ENCODE measurements at regions not wholly inside any gene's neighbourhood (a gene's known extent, or its start where the extent isn't known, plus 50 kb on each side); places are given as distances from the start of the nearest gene placed in this dataset.

DNA sequence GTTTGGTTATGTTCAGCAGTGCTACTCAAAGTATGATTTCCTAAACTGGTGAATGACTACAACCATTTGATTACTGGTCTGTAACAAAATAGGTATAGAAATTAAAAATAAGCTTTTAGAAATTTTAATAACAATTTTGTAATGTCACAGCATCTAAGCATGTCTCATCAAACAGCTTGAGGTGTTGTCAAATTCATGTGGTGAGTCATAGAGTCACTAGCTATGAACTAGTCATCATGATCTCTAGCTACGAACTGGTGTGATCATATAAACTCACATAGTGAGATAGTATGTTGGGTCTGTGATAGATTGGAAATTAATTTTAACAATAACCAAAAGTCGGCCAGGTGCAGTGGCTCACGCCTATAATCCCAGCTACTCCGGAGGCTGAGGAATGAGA, 213.9 kb upstream of the RBMS3 start:
- Histone ChIP-seq H3K9ac (ENCODE audit: low read length) (no peak overlapping the region), H3K4me1 (ENCODE audit: control insufficient read depth, low read depth, low read length) (peaks cover 6% of the 10 kb centered on the region), H3K4me3 (ENCODE audit: low read length) (no peak overlapping the region), H3K27ac (ENCODE audit: low read length) (no peak overlapping the region), H3K27me3 (ENCODE audit: control insufficient read depth, insufficient read depth, low read length) (no peaks in the 10 kb centered on the region), H3K36me3 (ENCODE audit: control insufficient read depth, low read depth, low read length) (no peaks in the 10 kb centered on the region), H3K9me3 (ENCODE audit: control insufficient read depth, low read depth, low read length) (no peaks in the 10 kb centered on the region)

DNA sequence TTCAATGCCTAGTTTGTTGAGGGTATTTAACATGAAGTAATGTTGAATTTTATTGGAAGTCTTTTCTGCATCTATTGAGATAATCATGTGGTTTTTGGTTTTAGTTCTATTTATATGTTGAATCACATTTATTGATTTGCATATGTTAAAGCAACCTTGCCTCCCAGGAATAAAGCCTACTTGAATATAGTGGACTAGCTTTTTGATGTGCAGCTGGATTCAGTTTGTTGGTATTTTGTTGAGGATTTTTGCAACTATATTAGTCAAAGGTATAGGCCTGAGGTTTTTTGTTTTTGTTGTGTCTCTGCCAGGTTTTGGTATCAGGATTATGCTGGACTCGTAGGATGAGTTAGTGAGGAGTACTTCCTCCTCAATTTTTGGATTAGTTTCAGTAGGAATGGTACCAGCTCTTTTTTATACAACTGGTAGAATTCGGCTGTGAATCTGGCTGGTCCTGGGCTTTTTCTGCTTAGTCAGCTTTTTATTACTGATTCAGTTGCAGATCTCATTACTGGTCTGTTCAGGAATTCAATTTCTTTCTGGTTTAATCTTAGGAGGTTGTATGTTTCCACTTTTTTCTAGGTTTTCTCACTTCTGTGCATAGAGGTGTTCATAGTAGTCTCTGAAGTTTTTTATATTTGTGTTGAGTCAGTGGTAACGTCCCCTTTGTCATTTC, 209.8 kb upstream of the RBMS3 start:
- Histone ChIP-seq H3K27me3 (ENCODE audit: control insufficient read depth, insufficient read depth, low read length) (no peaks in the 10 kb centered on the region), H3K4me3 (ENCODE audit: low read length) (no peak overlapping the region), H3K36me3 (ENCODE audit: control insufficient read depth, low read depth, low read length) (no peaks in the 10 kb centered on the region), H3K9me3 (ENCODE audit: control insufficient read depth, low read depth, low read length) (no peaks in the 10 kb centered on the region), H3K9ac (ENCODE audit: low read length) (no peak overlapping the region), H3K27ac (ENCODE audit: low read length) (no peak overlapping the region), H3K4me1 (ENCODE audit: control insufficient read depth, low read depth, low read length) (peaks cover 6% of the 10 kb centered on the region)

DNA sequence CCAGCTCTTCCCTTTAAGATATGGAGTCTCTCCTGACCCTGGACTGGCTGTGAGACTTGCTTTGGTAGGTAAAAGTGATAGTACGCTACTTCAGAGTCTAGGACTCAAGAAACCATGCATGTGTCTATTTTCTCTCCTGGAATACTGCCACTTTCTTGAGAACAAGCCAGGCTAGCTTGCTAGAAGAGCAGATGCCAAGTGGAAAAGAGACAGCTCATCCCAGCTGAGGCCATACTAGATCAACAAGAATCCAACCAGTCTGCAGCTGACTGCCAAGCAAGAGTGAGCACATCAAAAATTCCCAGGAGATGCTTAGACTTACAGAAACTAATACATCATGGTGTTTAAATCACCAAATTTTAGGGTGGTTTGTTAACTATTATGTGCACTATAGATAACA, 208.3 kb upstream of the RBMS3 start:
- no peaks in the 10 kb centered on the region for H3K9me3 ChIP-seq (ENCODE audit: control insufficient read depth, low read depth, low read length)
- no peak overlapping the region for H3K27ac ChIP-seq (ENCODE audit: low read length)
- H3K36me3 ChIP-seq (ENCODE audit: control insufficient read depth, low read depth, low read length), result no peaks in the 10 kb centered on the region
- H3K27me3 ChIP-seq (ENCODE audit: control insufficient read depth, insufficient read depth, low read length), result no peaks in the 10 kb centered on the region
- H3K4me3 ChIP-seq (ENCODE audit: low read length), result no peak overlapping the region
- H3K4me1 ChIP-seq (ENCODE audit: control insufficient read depth, low read depth, low read length), result peaks cover 6% of the 10 kb centered on the region
- H3K9ac ChIP-seq (ENCODE audit: low read length), result no peak overlapping the region

DNA sequence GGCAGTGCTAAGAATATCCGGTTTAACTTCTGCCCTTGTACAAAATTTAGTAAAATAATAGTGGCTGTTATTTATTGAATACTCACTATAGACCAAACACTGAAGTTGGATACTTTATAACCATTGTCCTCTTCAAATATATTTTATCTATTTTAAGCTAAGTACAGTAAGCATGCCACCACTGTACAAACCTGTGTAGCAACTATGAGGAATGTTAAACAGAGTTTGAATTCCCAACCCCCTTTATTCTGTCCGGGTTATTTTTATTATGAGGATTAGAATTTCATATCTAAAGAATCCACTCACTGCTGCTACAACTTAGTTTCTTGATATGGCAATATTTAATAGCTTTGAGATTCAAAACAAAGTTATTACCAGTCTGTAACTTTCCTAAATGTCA, 203.5 kb upstream of the RBMS3 start:
- H3K36me3 ChIP-seq (ENCODE audit: control insufficient read depth, low read depth, low read length), result no peaks in the 10 kb centered on the region
- no peak overlapping the region for H3K4me3 ChIP-seq (ENCODE audit: low read length)
- no peak overlapping the region for H3K9ac ChIP-seq (ENCODE audit: low read length)
- no peaks in the 10 kb centered on the region for H3K4me1 ChIP-seq (ENCODE audit: control insufficient read depth, low read depth, low read length)
- H3K9me3 ChIP-seq (ENCODE audit: control insufficient read depth, low read depth, low read length), result no peaks in the 10 kb centered on the region
- no peaks in the 10 kb centered on the region for H3K27me3 ChIP-seq (ENCODE audit: control insufficient read depth, insufficient read depth, low read length)
- no peak overlapping the region for H3K27ac ChIP-seq (ENCODE audit: low read length)

DNA sequence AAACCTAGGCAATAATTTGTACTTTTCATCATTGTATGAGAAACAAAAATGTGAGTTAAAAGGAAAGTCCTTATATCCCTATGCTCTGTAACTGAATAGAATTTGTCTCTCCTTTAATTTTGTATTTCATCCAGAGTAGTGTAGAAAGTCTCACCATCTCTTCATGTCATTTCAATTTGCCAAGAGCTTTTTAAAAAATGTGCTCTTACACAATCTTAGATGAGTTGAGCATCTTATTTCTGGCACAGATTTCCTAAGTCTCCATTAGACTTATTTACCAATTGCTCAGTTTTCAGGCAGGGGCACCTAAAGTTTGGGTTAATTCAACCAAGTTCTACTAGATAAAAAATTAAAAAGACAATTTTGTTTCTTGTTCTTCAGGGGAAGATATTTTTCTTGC, 201.5 kb upstream of the RBMS3 start:
- H3K27ac ChIP-seq (ENCODE audit: low read length), result no peak overlapping the region
- H3K9me3 ChIP-seq (ENCODE audit: control insufficient read depth, low read depth, low read length), result no peaks in the 10 kb centered on the region
- no peak overlapping the region for H3K4me3 ChIP-seq (ENCODE audit: low read length)
- no peaks in the 10 kb centered on the region for H3K27me3 ChIP-seq (ENCODE audit: control insufficient read depth, insufficient read depth, low read length)
- H3K4me1 ChIP-seq (ENCODE audit: control insufficient read depth, low read depth, low read length), result no peaks in the 10 kb centered on the region
- no peak overlapping the region for H3K9ac ChIP-seq (ENCODE audit: low read length)
- no peaks in the 10 kb centered on the region for H3K36me3 ChIP-seq (ENCODE audit: control insufficient read depth, low read depth, low read length)

DNA sequence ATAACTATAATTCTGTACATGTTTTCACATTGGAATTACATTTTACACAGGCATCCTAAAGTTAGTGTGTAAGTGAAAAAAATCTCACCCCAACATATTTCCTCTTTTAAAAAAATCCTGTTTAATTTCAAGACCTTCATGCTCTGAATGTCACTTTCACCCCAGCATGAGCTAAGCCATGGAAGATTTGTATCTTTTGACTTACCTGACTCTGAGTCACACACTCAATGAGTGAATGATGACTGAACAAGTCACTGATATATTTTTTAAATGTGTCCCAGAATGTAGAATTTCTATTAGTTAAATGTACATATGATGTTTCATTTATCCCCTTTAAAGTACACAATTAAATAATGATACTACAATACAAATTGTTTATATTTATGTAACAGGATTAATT, 199.9 kb upstream of the RBMS3 start:
- H3K27me3 ChIP-seq (ENCODE audit: control insufficient read depth, insufficient read depth, low read length), result no peaks in the 10 kb centered on the region

DNA sequence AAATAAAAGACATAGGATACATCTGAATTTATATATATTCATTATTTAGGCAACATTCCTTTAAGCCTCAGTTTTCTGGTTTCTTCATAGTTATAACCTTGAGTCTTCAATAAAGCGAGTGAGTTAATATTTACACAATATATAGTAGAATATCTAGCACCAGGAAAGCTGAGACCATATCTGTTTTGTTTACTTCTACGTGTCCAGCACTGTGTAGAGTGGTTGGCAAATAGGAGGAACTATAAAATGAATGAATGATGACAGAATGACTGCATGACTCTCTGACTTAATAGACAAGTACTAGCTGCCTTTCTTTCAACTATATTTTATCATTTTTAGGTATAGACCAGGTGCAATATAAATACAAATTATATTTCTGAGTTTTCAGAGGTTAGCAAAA, 197.8 kb upstream of the RBMS3 start:
- Histone ChIP-seq H3K4me3 (ENCODE audit: low read length) (no peak overlapping the region), H3K27me3 (ENCODE audit: control insufficient read depth, insufficient read depth, low read length) (no peaks in the 10 kb centered on the region), H3K9ac (ENCODE audit: low read length) (no peak overlapping the region), H3K9me3 (ENCODE audit: control insufficient read depth, low read depth, low read length) (no peaks in the 10 kb centered on the region), H3K36me3 (ENCODE audit: control insufficient read depth, low read depth, low read length) (no peaks in the 10 kb centered on the region), H3K4me1 (ENCODE audit: control insufficient read depth, low read depth, low read length) (no peaks in the 10 kb centered on the region), H3K27ac (ENCODE audit: low read length) (no peak overlapping the region)

More for the DNA sequence above, 199.9 kb upstream of the RBMS3 start:
- Histone ChIP-seq H3K36me3 (ENCODE audit: control insufficient read depth, low read depth, low read length) (no peaks in the 10 kb centered on the region), H3K9me3 (ENCODE audit: control insufficient read depth, low read depth, low read length) (no peaks in the 10 kb centered on the region), H3K4me1 (ENCODE audit: control insufficient read depth, low read depth, low read length) (no peaks in the 10 kb centered on the region), H3K27ac (ENCODE audit: low read length) (no peak overlapping the region), H3K4me3 (ENCODE audit: low read length) (no peak overlapping the region), H3K9ac (ENCODE audit: low read length) (no peak overlapping the region)

DNA sequence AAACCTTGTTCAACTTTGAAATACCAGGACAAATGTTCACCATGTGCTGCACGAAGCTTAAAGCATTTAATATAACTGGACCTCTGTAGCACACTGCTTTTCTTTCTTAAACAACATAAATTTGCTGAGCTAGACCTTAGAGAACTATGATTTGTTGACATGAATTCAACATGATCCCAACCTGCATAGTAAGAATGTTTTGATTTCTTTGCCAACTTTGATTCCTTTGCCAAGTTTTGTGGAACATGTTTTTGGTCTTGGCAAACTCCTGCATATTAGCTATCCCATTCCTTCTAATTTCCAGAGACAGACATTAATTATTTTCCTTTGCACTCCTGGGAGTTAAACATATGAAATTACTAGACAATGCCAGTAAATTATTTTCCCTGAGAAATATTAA, 197.2 kb upstream of the RBMS3 start:
- Histone ChIP-seq H3K9me3 (ENCODE audit: control insufficient read depth, low read depth, low read length) (no peaks in the 10 kb centered on the region), H3K36me3 (ENCODE audit: control insufficient read depth, low read depth, low read length) (no peaks in the 10 kb centered on the region), H3K4me1 (ENCODE audit: control insufficient read depth, low read depth, low read length) (no peaks in the 10 kb centered on the region), H3K9ac (ENCODE audit: low read length) (no peak overlapping the region), H3K27me3 (ENCODE audit: control insufficient read depth, insufficient read depth, low read length) (no peaks in the 10 kb centered on the region), H3K27ac (ENCODE audit: low read length) (no peak overlapping the region), H3K4me3 (ENCODE audit: low read length) (no peak overlapping the region)

DNA sequence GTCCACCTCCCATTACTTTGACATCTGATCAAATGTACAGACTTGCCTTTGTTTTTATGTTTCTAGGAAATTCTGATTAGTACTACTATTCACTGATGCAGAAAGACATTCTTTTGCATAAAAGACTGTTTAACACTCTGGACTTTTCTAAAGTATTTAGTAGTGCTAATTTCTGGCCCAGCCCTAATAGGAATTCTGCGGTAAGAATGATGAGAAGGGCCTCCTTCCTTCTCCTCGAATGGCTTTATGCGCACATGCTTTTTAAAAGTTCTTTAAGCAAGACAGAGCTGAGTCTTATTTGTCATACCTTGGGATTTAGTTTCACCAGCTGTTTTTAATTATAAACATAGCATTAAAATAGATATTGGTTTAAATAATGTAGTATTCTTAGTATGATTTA, 192.3 kb upstream of the RBMS3 start:
- H3K27ac ChIP-seq (ENCODE audit: low read length), result no peak overlapping the region
- H3K4me1 ChIP-seq (ENCODE audit: control insufficient read depth, low read depth, low read length), result no peaks in the 10 kb centered on the region
- no peaks in the 10 kb centered on the region for H3K27me3 ChIP-seq (ENCODE audit: control insufficient read depth, insufficient read depth, low read length)
- no peaks in the 10 kb centered on the region for H3K36me3 ChIP-seq (ENCODE audit: control insufficient read depth, low read depth, low read length)
- no peak overlapping the region for H3K4me3 ChIP-seq (ENCODE audit: low read length)
- no peak overlapping the region for H3K9ac ChIP-seq (ENCODE audit: low read length)
- no peaks in the 10 kb centered on the region for H3K9me3 ChIP-seq (ENCODE audit: control insufficient read depth, low read depth, low read length)

DNA sequence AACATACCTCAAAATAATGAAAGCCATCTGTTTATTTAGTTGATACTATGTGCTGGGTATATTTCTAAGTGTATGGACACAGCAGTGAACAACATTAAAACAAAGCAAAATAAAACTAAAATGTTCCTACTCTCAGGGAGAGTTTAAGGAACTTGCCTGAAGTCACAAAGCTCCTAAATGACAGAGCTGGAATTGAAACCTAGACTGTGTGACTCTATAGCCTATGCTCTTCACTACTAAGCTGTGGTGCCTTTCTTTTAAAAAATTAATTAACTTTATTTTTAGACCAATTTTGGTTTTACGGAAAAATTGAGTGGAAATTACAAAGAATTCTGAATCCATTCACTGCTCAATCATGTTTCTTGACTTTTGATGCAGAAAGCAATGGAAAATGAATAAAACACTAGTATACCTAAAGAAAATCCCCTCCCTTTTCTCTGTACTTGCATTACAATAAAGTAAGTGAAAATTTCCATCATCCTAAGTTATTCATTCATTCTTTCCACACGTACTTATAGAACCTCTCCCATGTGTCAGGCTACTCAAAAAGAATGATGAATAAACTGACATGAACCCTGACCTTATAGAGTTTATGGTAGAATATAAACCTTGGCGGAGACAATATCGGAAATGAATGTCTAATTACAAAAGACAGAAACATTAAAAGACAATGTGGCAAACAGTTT, 189.8 kb upstream of the RBMS3 start:
- H3K4me3 ChIP-seq (ENCODE audit: low read length), result no peak overlapping the region
- H3K27me3 ChIP-seq (ENCODE audit: control insufficient read depth, insufficient read depth, low read length), result no peaks in the 10 kb centered on the region
- H3K9ac ChIP-seq (ENCODE audit: low read length), result no peak overlapping the region
- H3K27ac ChIP-seq (ENCODE audit: low read length), result no peak overlapping the region
- no peaks in the 10 kb centered on the region for H3K9me3 ChIP-seq (ENCODE audit: control insufficient read depth, low read depth, low read length)
- no peaks in the 10 kb centered on the region for H3K4me1 ChIP-seq (ENCODE audit: control insufficient read depth, low read depth, low read length)
- no peaks in the 10 kb centered on the region for H3K36me3 ChIP-seq (ENCODE audit: control insufficient read depth, low read depth, low read length)

DNA sequence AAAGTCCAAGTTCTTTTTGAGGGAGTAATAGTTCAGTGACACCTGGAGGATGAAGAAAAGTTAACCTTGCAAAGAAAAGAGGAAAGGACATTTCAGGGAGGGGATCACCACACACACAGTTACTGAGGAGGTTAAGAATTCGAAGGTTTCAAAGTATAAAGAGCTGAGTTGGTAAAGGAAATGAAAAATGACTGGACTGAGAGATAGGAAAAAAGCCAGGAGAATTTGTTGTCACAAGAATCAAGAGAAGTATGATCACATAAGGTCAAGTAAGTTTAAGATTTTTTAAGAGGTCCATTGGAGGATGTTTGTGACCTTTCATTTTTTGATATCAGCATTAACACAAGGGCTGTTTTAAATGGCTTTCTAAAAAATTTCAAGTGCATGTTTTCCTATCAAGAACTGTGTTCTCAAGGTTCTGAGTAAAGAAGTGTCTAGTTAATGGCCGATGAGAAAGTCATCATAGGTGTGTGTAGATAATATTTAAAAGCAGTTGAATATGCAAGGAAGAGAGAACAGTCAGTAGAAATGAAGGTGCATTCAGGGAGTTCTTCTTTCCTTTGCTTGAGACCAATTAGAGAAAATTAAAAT, 189.2 kb upstream of the RBMS3 start:
- Histone ChIP-seq H3K9ac (ENCODE audit: low read length) (no peak overlapping the region), H3K4me1 (ENCODE audit: control insufficient read depth, low read depth, low read length) (no peaks in the 10 kb centered on the region), H3K27me3 (ENCODE audit: control insufficient read depth, insufficient read depth, low read length) (no peaks in the 10 kb centered on the region), H3K4me3 (ENCODE audit: low read length) (no peak overlapping the region), H3K27ac (ENCODE audit: low read length) (no peak overlapping the region), H3K36me3 (ENCODE audit: control insufficient read depth, low read depth, low read length) (no peaks in the 10 kb centered on the region), H3K9me3 (ENCODE audit: control insufficient read depth, low read depth, low read length) (no peaks in the 10 kb centered on the region)

DNA sequence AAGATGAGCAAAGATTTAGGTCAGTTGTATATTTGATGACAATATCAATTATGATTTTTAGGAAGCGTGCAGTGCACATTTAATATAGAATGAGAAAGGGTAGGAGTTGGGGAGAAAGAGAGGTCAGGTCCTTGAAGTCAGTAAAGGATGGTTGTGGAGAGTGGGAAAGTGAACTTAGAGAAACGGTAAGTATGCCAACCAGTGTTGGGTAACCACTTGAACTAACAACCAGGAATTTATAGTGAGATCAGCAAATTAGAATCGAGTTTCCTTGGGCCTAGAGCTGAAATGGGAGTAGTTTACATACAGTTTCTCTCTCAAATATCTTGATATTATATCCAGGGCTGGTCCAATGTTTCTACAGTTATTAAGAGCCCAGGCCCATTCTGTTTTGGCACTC, 188.5 kb upstream of the RBMS3 start:
- H3K4me1 ChIP-seq (ENCODE audit: control insufficient read depth, low read depth, low read length), result no peaks in the 10 kb centered on the region
- no peaks in the 10 kb centered on the region for H3K27me3 ChIP-seq (ENCODE audit: control insufficient read depth, insufficient read depth, low read length)

More for the DNA sequence above, 188.5 kb upstream of the RBMS3 start:
- Histone ChIP-seq H3K27ac (ENCODE audit: low read length) (no peak overlapping the region), H3K4me3 (ENCODE audit: low read length) (no peak overlapping the region), H3K9me3 (ENCODE audit: control insufficient read depth, low read depth, low read length) (no peaks in the 10 kb centered on the region), H3K9ac (ENCODE audit: low read length) (no peak overlapping the region), H3K36me3 (ENCODE audit: control insufficient read depth, low read depth, low read length) (no peaks in the 10 kb centered on the region)
